ENCODE measurements at regions not wholly inside any gene's neighbourhood (a gene's known extent, or its start where the extent isn't known, plus 50 kb on each side); places are given as distances from the start of the nearest gene placed in this dataset.

- in situ Hi-C loops (cut with MboI; ENCODE audit: low sequenced_read_pairs) = no loop called here
Observed at GRCh38 chr12:65649126-65649525, 175.2 kb upstream of the HMGA2 start.

GRCh38 chr12:65651060-65651459, 173.2 kb upstream of the HMGA2 start:
- in situ Hi-C loops (cut with MboI; ENCODE audit: low sequenced_read_pairs) = no loop called here

- in situ Hi-C loops (cut with MboI; ENCODE audit: low sequenced_read_pairs) = no loop called here
Observed at GRCh38 chr12:65653321-65653720, 171.0 kb upstream of the HMGA2 start.

GRCh38 chr12:65653946-65654629, 170.2 kb upstream of the HMGA2 start:
- in situ Hi-C loops (cut with MboI; ENCODE audit: low sequenced_read_pairs) = no loop called here

GRCh38 chr12:65655074-65655493, 169.2 kb upstream of the HMGA2 start:
- in situ Hi-C loops (cut with MboI; ENCODE audit: low sequenced_read_pairs) = no loop called here

- in situ Hi-C loops (cut with MboI; ENCODE audit: low sequenced_read_pairs) = no loop called here
Observed at GRCh38 chr12:65656156-65656882, 168.0 kb upstream of the HMGA2 start.

GRCh38 chr12:65656891-65657351, 167.4 kb upstream of the HMGA2 start:
- in situ Hi-C loops (cut with MboI; ENCODE audit: low sequenced_read_pairs) = no loop called here

GRCh38 chr12:65657635-65658034, 166.6 kb upstream of the HMGA2 start:
- in situ Hi-C loops (cut with MboI; ENCODE audit: low sequenced_read_pairs) = no loop called here

- in situ Hi-C loops (cut with MboI; ENCODE audit: low sequenced_read_pairs) = no loop called here
Observed at GRCh38 chr12:65658360-65658759, 165.9 kb upstream of the HMGA2 start.

GRCh38 chr12:65659681-65660080, 164.6 kb upstream of the HMGA2 start:
- in situ Hi-C loops (cut with MboI; ENCODE audit: low sequenced_read_pairs) = no loop called here

- in situ Hi-C loops (cut with MboI; ENCODE audit: low sequenced_read_pairs) = no loop called here
Observed at GRCh38 chr12:65660096-65660495, 164.2 kb upstream of the HMGA2 start.

GRCh38 chr12:65660836-65661235, 163.4 kb upstream of the HMGA2 start:
- in situ Hi-C loops (cut with MboI; ENCODE audit: low sequenced_read_pairs) = no loop called here

GRCh38 chr12:65662590-65662989, 161.7 kb upstream of the HMGA2 start:
- in situ Hi-C loops (cut with MboI; ENCODE audit: low sequenced_read_pairs) = no loop called here

GRCh38 chr12:65663097-65663496, 161.2 kb upstream of the HMGA2 start:
- in situ Hi-C loops (cut with MboI; ENCODE audit: low sequenced_read_pairs) = no loop called here

- in situ Hi-C loops (cut with MboI; ENCODE audit: low sequenced_read_pairs) = no loop called here
Observed at GRCh38 chr12:65663648-65664047, 160.6 kb upstream of the HMGA2 start.

- in situ Hi-C loops (cut with MboI; ENCODE audit: low sequenced_read_pairs) = no loop called here
Observed at GRCh38 chr12:65664715-65665250, 159.5 kb upstream of the HMGA2 start.

GRCh38 chr12:65665817-65666216, 158.5 kb upstream of the HMGA2 start:
- in situ Hi-C loops (cut with MboI; ENCODE audit: low sequenced_read_pairs) = no loop called here

- in situ Hi-C loops (cut with MboI; ENCODE audit: low sequenced_read_pairs) = no loop called here
Observed at GRCh38 chr12:65666876-65667275, 157.4 kb upstream of the HMGA2 start.

- in situ Hi-C loops (cut with MboI; ENCODE audit: low sequenced_read_pairs) = no loop called here
Observed at GRCh38 chr12:65667932-65668331, 156.4 kb upstream of the HMGA2 start.

GRCh38 chr12:65668981-65669695, 155.1 kb upstream of the HMGA2 start:
- in situ Hi-C loops (cut with MboI; ENCODE audit: low sequenced_read_pairs) = no loop called here

GRCh38 chr12:65670775-65671174, 153.5 kb upstream of the HMGA2 start:
- in situ Hi-C loops (cut with MboI; ENCODE audit: low sequenced_read_pairs) = no loop called here
